ENCODE measurements at regions not wholly inside any gene's neighbourhood (a gene's known extent, or its start where the extent isn't known, plus 50 kb on each side); places are given as distances from the start of the nearest gene placed in this dataset.
"Not testable (repeated sequence)": the region's sequence is repeated elsewhere in the genome, so short reads cannot be mapped to it uniquely, and the experiment has no call there.

DNA sequence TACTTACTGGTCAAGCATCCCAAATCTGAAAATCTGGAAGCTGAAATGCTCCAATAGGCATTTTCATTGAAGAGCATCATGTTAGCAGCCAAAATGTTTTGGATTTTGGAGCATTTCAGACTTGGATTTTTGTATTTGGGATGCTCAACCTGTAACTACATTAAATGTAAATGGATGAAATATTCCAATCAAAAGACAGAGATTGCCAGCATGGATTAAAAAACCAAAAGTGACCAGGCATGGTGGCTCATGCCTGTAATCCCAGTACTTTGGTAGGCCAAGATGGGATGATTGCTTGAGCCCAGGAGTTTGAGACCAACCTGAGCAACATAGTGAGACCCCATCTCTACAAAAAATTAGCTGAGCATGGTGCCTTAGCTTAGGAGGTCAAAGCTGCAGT, 110.3 kb downstream of the URB2 start:
- Histone ChIP-seq H3K79me2 (ENCODE audit: insufficient read depth) (no peaks in the 10 kb centered on the region), H3K27ac (ENCODE audit: low read depth in 2 of 2, low read length in 1 of 2) (no peak overlapping the region), H3K9me2 (no peaks in the 10 kb centered on the region), H3K4me3 (ENCODE audit: low read depth in 2 of 2, low read length in 1 of 2) (no peak overlapping the region), H4K20me1 (ENCODE audit: insufficient read depth) (no peaks in the 10 kb centered on the region), H3K4me2 (no peak overlapping the region), H3K4me1 (ENCODE audit: control insufficient read depth in 1 of 2, insufficient read depth in 2 of 2, low read depth in 1 of 2, low read length in 1 of 2) (no peaks in the 10 kb centered on the region), H3K9ac (no peak overlapping the region), H2AFZ (ENCODE audit: low read depth) (no peak overlapping the region), H3K27me3 (ENCODE audit: insufficient read depth) (no peaks in the 10 kb centered on the region), H3F3A (replicated peaks; ENCODE audit: insufficient read depth) (no peaks in the 10 kb centered on the region), H3K9me3 (0 out of 2 replicates have a peak, but pooled peaks cover 3% of the 10 kb centered on the region), H3K36me3 (replicated peaks in 1 of 2; ENCODE audit: control insufficient read depth in 1 of 2, insufficient read depth in 2 of 2, low read length in 1 of 2) (no peaks in the 10 kb centered on the region)
- CTCF ChIA-PET: no interaction called here
- DNase-seq: no peak
- TF ChIP-seq RCOR1 (IDR thresholded peaks at IDR 0.05; ENCODE audit: low read length): no peak
- TF ChIP-seq, protein P1, sequence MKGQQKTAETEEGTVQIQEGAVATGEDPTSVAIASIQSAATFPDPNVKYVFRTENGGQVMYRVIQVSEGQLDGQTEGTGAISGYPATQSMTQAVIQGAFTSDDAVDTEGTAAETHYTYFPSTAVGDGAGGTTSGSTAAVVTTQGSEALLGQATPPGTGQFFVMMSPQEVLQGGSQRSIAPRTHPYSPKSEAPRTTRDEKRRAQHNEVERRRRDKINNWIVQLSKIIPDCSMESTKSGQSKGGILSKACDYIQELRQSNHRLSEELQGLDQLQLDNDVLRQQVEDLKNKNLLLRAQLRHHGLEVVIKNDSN (IDR thresholded peaks at IDR 0.05; ENCODE audit: borderline replicate concordance, low read depth): no peak
- TF ChIP-seq RAD21 (IDR thresholded peaks at IDR 0.05; ENCODE audit: low read length): no peak
- TF ChIP-seq, protein P2, sequence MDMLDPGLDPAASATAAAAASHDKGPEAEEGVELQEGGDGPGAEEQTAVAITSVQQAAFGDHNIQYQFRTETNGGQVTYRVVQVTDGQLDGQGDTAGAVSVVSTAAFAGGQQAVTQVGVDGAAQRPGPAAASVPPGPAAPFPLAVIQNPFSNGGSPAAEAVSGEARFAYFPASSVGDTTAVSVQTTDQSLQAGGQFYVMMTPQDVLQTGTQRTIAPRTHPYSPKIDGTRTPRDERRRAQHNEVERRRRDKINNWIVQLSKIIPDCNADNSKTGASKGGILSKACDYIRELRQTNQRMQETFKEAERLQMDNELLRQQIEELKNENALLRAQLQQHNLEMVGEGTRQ (IDR thresholded peaks at IDR 0.05; ENCODE audit: borderline replicate concordance, low read depth, low read length): no peak
- TF ChIP-seq JUND (IDR thresholded peaks at IDR 0.05): no peak
- TF ChIP-seq NFIC (IDR thresholded peaks at IDR 0.05; ENCODE audit: borderline replicate concordance): no peak
- no peak for TF ChIP-seq GATA2 (CRISPR knock-in tag; IDR thresholded peaks at IDR 0.05)
- TF ChIP-seq, protein P3, sequence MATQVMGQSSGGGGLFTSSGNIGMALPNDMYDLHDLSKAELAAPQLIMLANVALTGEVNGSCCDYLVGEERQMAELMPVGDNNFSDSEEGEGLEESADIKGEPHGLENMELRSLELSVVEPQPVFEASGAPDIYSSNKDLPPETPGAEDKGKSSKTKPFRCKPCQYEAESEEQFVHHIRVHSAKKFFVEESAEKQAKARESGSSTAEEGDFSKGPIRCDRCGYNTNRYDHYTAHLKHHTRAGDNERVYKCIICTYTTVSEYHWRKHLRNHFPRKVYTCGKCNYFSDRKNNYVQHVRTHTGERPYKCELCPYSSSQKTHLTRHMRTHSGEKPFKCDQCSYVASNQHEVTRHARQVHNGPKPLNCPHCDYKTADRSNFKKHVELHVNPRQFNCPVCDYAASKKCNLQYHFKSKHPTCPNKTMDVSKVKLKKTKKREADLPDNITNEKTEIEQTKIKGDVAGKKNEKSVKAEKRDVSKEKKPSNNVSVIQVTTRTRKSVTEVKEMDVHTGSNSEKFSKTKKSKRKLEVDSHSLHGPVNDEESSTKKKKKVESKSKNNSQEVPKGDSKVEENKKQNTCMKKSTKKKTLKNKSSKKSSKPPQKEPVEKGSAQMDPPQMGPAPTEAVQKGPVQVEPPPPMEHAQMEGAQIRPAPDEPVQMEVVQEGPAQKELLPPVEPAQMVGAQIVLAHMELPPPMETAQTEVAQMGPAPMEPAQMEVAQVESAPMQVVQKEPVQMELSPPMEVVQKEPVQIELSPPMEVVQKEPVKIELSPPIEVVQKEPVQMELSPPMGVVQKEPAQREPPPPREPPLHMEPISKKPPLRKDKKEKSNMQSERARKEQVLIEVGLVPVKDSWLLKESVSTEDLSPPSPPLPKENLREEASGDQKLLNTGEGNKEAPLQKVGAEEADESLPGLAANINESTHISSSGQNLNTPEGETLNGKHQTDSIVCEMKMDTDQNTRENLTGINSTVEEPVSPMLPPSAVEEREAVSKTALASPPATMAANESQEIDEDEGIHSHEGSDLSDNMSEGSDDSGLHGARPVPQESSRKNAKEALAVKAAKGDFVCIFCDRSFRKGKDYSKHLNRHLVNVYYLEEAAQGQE (IDR thresholded peaks at IDR 0.05; ENCODE audit: low read depth, low read length): no peak
- no peak for TF ChIP-seq ZBTB33 (IDR thresholded peaks at IDR 0.05; ENCODE audit: borderline replicate concordance, low read depth)
- TF ChIP-seq SMC3 (IDR thresholded peaks at IDR 0.05; ENCODE audit: low read depth, low read length): no peak
- TF ChIP-seq NRF1 (IDR thresholded peaks at IDR 0.05; ENCODE audit: low read depth, low read length): no peak
- TF ChIP-seq, protein P4, sequence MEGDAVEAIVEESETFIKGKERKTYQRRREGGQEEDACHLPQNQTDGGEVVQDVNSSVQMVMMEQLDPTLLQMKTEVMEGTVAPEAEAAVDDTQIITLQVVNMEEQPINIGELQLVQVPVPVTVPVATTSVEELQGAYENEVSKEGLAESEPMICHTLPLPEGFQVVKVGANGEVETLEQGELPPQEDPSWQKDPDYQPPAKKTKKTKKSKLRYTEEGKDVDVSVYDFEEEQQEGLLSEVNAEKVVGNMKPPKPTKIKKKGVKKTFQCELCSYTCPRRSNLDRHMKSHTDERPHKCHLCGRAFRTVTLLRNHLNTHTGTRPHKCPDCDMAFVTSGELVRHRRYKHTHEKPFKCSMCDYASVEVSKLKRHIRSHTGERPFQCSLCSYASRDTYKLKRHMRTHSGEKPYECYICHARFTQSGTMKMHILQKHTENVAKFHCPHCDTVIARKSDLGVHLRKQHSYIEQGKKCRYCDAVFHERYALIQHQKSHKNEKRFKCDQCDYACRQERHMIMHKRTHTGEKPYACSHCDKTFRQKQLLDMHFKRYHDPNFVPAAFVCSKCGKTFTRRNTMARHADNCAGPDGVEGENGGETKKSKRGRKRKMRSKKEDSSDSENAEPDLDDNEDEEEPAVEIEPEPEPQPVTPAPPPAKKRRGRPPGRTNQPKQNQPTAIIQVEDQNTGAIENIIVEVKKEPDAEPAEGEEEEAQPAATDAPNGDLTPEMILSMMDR (IDR thresholded peaks at IDR 0.05): no peak
- POLR2A ChIA-PET: no interaction called here

GRCh38 chr1:229742614-229743013, 116.6 kb downstream of the URB2 start:
- H3K9me3 ChIP-seq; H3K4me3 ChIP-seq (ENCODE audit: low read depth in 2 of 2, low read length in 1 of 2); H3K4me2 ChIP-seq; POLR2A ChIA-PET; H3K27me3 ChIP-seq (ENCODE audit: insufficient read depth); H3K4me1 ChIP-seq (ENCODE audit: control insufficient read depth in 1 of 2, insufficient read depth in 2 of 2, low read depth in 1 of 2, low read length in 1 of 2); H3K79me2 ChIP-seq (ENCODE audit: insufficient read depth); CTCF ChIA-PET; H4K20me1 ChIP-seq (ENCODE audit: insufficient read depth); H3K9ac ChIP-seq; H3K9me2 ChIP-seq; DNase-seq; H3K27ac ChIP-seq (ENCODE audit: low read depth in 2 of 2, low read length in 1 of 2); H2AFZ ChIP-seq (ENCODE audit: low read depth); H3K36me3 ChIP-seq (replicated peaks in 1 of 2; ENCODE audit: control insufficient read depth in 1 of 2, insufficient read depth in 2 of 2, low read length in 1 of 2); H3F3A ChIP-seq (replicated peaks; ENCODE audit: insufficient read depth): not testable (repeated sequence)
- WGBS (ENCODE audit: low lambda C conversion rate): 4% methylated on average over 1 of the region's 1 CpG

Data from SK-N-SH (cell line).